Activated CD8-positive, alpha-beta memory T cell treated with anti-CD3 and anti-CD28 coated beads, Interleukin-2, amount 50 U/mL, for 24 hours (primary cell): ENCODE measurements at regions not wholly inside any gene's neighbourhood (a gene's known extent, or its start where the extent isn't known, plus 50 kb on each side); places are given as distances from the start of the nearest gene placed in this dataset.
"Not testable (repeated sequence)": the region's sequence is repeated elsewhere in the genome, so short reads cannot be mapped to it uniquely, and the experiment has no call there.

Source experiments
- DNase-seq: peaks from one replicate; pipeline ENCODE4 v3.0.0-alpha.2; 2020; ENCODE audit errors: extremely low read depth

- no peak for DNase-seq
Observed at GRCh38 chr11:81192516-81192915, 1541.1 kb downstream of the FAM181B start.

- no peak for DNase-seq
Observed at GRCh38 chr11:81190546-81190945, 1543.1 kb downstream of the FAM181B start.

GRCh38 chr11:81187033-81187432, 1546.6 kb downstream of the FAM181B start:
- not testable (repeated sequence) for DNase-seq

GRCh38 chr11:81174646-81175330, 1558.9 kb downstream of the FAM181B start:
- no peak for DNase-seq

- DNase-seq = no peak
Observed at GRCh38 chr11:81165164-81165563, 1568.5 kb downstream of the FAM181B start.

GRCh38 chr11:81159900-81160299, 1573.8 kb downstream of the FAM181B start:
- DNase-seq = no peak

GRCh38 chr11:81135570-81135969, 1598.1 kb downstream of the FAM181B start:
- no peak for DNase-seq

GRCh38 chr11:81129618-81130017, 1604.0 kb downstream of the FAM181B start:
- DNase-seq = no peak

- no peak for DNase-seq
Observed at GRCh38 chr11:81112718-81113117, 1620.9 kb downstream of the FAM181B start.

GRCh38 chr11:81104051-81104450, 1629.6 kb downstream of the FAM181B start:
- no peak for DNase-seq

GRCh38 chr11:81098471-81098870, 1635.2 kb downstream of the FAM181B start:
- no peak for DNase-seq

GRCh38 chr11:81092522-81092921, 1641.1 kb downstream of the FAM181B start:
- DNase-seq = no peak

GRCh38 chr11:81089242-81089641, 1644.4 kb downstream of the FAM181B start:
- DNase-seq = no peak

- no peak for DNase-seq
Observed at GRCh38 chr11:81080476-81080875, 1639.6 kb upstream of the TENM4 start.

GRCh38 chr11:81072273-81072672, 1631.4 kb upstream of the TENM4 start:
- no peak for DNase-seq

GRCh38 chr11:81071606-81072005, 1630.8 kb upstream of the TENM4 start:
- no peak for DNase-seq

- DNase-seq = no peak
Observed at GRCh38 chr11:81070948-81071347, 1630.1 kb upstream of the TENM4 start.

GRCh38 chr11:81059356-81059755, 1618.5 kb upstream of the TENM4 start:
- no peak for DNase-seq

GRCh38 chr11:81052344-81053158, 1611.7 kb upstream of the TENM4 start:
- no peak for DNase-seq

GRCh38 chr11:81039916-81040524, 1599.2 kb upstream of the TENM4 start:
- DNase-seq = no peak

GRCh38 chr11:81036168-81036870, 1595.5 kb upstream of the TENM4 start:
- no peak for DNase-seq
